Glomerular visceral epithelial cell (primary cell): ENCODE measurements at regions not wholly inside any gene's neighbourhood (a gene's known extent, or its start where the extent isn't known, plus 50 kb on each side); places are given as distances from the start of the nearest gene placed in this dataset.
A peak's percentile ranks its signal among the peaks of the same experiment; 100 is the strongest.

ENCODE experiments used
- DNase-seq: peaks from one replicate; pipeline ENCODE4 v3.0.0-alpha.2; 2016; ENCODE audit errors: extremely low spot score

- no peak for DNase-seq
Measured at GRCh38 chr15:31456354-31457060, 129.9 kb downstream of the KLF13 start.

GRCh38 chr15:31457161-31457560, 130.5 kb downstream of the KLF13 start:
- DNase-seq, result no peak

GRCh38 chr15:31457631-31458526, 131.2 kb downstream of the KLF13 start:
- peak; percentile 47 for DNase-seq

- peak; percentile 25 for DNase-seq
Measured at GRCh38 chr15:31458596-31459399, 132.2 kb downstream of the KLF13 start.

- no peak for DNase-seq
Measured at GRCh38 chr15:31459400-31459748, 132.7 kb downstream of the KLF13 start.

GRCh38 chr15:31461375-31461774, 134.7 kb downstream of the KLF13 start:
- no peak for DNase-seq

GRCh38 chr15:31461911-31462480, 135.4 kb downstream of the KLF13 start:
- DNase-seq, result no peak

GRCh38 chr15:31463521-31464102, 137.0 kb downstream of the KLF13 start:
- no peak for DNase-seq

GRCh38 chr15:31464216-31465082, 137.8 kb downstream of the KLF13 start:
- DNase-seq, result peak; percentile 30

- DNase-seq, result no peak
Measured at GRCh38 chr15:31465083-31465955, 138.7 kb downstream of the KLF13 start.

- no peak for DNase-seq
Measured at GRCh38 chr15:31467361-31467760, 140.7 kb downstream of the KLF13 start.

GRCh38 chr15:31468911-31469785, 142.5 kb downstream of the KLF13 start:
- DNase-seq, result no peak

GRCh38 chr15:31469786-31470525, 143.3 kb downstream of the KLF13 start:
- no peak for DNase-seq

GRCh38 chr15:31470756-31471155, 144.1 kb downstream of the KLF13 start:
- DNase-seq, result no peak

- peak; percentile 82 for DNase-seq
Measured at GRCh38 chr15:31471731-31472430, 145.2 kb downstream of the KLF13 start.

GRCh38 chr15:31472636-31473384, 146.2 kb downstream of the KLF13 start:
- peak; percentile 50 for DNase-seq
